GM21447 (cell line): ENCODE measurements at regions not wholly inside any gene's neighbourhood (a gene's known extent, or its start where the extent isn't known, plus 50 kb on each side); places are given as distances from the start of the nearest gene placed in this dataset.
A peak's percentile ranks its signal among the peaks of the same experiment; 100 is the strongest.

Source experiments
- ATAC-seq: cut with Tn5 transposase; IDR thresholded peaks from one replicate; pipeline ENCODE4 v1.9.1; 2021; ENCODE audit not compliant: unreplicated experiment

GRCh38 chr7:131100357-131101054 lies 227.2 kb upstream of the MKLN1 start:
- no peak for ATAC-seq

- no peak for ATAC-seq
Observed at GRCh38 chr7:131103997-131104396, 223.7 kb upstream of the MKLN1 start.

- no peak for ATAC-seq
Observed at GRCh38 chr7:131104596-131105293, 222.9 kb upstream of the MKLN1 start.

GRCh38 chr7:131105294-131105798 lies 222.3 kb upstream of the MKLN1 start:
- ATAC-seq: no peak

- peak; percentile 28 for ATAC-seq
Observed at GRCh38 chr7:131105799-131106680, 221.6 kb upstream of the MKLN1 start.

- no peak for ATAC-seq
Observed at GRCh38 chr7:131106681-131107336, 220.9 kb upstream of the MKLN1 start.

- peak; percentile 48 for ATAC-seq
Observed at GRCh38 chr7:131107337-131108211, 220.1 kb upstream of the MKLN1 start.

GRCh38 chr7:131108212-131108940 lies 219.3 kb upstream of the MKLN1 start:
- no peak for ATAC-seq

GRCh38 chr7:131109011-131109758 lies 218.5 kb upstream of the MKLN1 start:
- ATAC-seq: no peak

GRCh38 chr7:131109759-131110296 lies 217.8 kb upstream of the MKLN1 start:
- no peak for ATAC-seq

- no peak for ATAC-seq
Observed at GRCh38 chr7:131110297-131111080, 217.2 kb upstream of the MKLN1 start.

GRCh38 chr7:131111081-131111576 lies 216.5 kb upstream of the MKLN1 start:
- ATAC-seq: no peak

- ATAC-seq: no peak
Observed at GRCh38 chr7:131111792-131112191, 215.9 kb upstream of the MKLN1 start.

- ATAC-seq: no peak
Observed at GRCh38 chr7:131112431-131112830, 215.2 kb upstream of the MKLN1 start.

- no peak for ATAC-seq
Observed at GRCh38 chr7:131115340-131115739, 212.3 kb upstream of the MKLN1 start.

- no peak for ATAC-seq
Observed at GRCh38 chr7:131117439-131117838, 210.2 kb upstream of the MKLN1 start.

- ATAC-seq: no peak
Observed at GRCh38 chr7:131119381-131119780, 208.3 kb upstream of the MKLN1 start.
